Psoas muscle (tissue), 7 donors: ENCODE measurements at regions not wholly inside any gene's neighbourhood (a gene's known extent, or its start where the extent isn't known, plus 50 kb on each side); places are given as distances from the start of the nearest gene placed in this dataset.
"Not testable (repeated sequence)": the region's sequence is repeated elsewhere in the genome, so short reads cannot be mapped to it uniquely, and the experiment has no call there.

Experiments used
- ATAC-seq, 4 donors: fragments of 200-7000 bp; cut with Tn5 transposase; one replicate each; pipeline ENCODE4 v1.9.1; 2020; ENCODE audit warnings: moderate library complexity in 3 of 4, mild to moderate bottlenecking in 2 of 4
- DNase-seq, 2 donors: peaks; one replicate each; pipeline ENCODE4 v3.0.0-alpha.2; 2020
- H3K27ac ChIP-seq: fragments of 200-600 bp; one replicate; pipeline ENCODE4 v1.8.0; 2022
- H3K27me3 ChIP-seq, 3 donors: fragments of 200-600 bp in 1 of 3; one replicate each; pipeline versions ENCODE4 v1.6.1 to v1.8.0; 2013 to 2022; ENCODE audit warnings: low read length in 2 of 3, mild to moderate bottlenecking in 2 of 3, moderate library complexity in 1 of 3; ENCODE audit not compliant: insufficient read depth in 3 of 3
- H3K36me3 ChIP-seq, 2 donors: fragments of 200-600 bp in 1 of 2; one replicate each; pipeline versions ENCODE4 v1.6.1 to v1.8.0; 2013 to 2022; ENCODE audit warnings: low read depth in 1 of 2, mild to moderate bottlenecking in 1 of 2, moderate library complexity in 1 of 2; ENCODE audit not compliant: insufficient read depth in 1 of 2
- H3K4me1 ChIP-seq: fragments of 200-600 bp; one replicate; pipeline ENCODE4 v1.8.0; 2022
- H3K4me3 ChIP-seq: fragments of 200-600 bp; one replicate; pipeline ENCODE4 v1.8.0; 2022; ENCODE audit warnings: mild to moderate bottlenecking
- H3K9me3 ChIP-seq: fragments of 200-600 bp; one replicate; pipeline ENCODE4 v1.8.0; 2022
- CTCF ChIP-seq: fragments of 200-600 bp; IDR thresholded peaks from one replicate; pipeline ENCODE4 v1.8.0; 2022; ENCODE audit warnings: antibody characterized with exemption
- WGBS, 3 donors: extraction: QIAGEN DNeasy Blood & Tissue Kit; methylation state at CpG; one replicate each; pipeline versions ENCODE4 v1.1.6 to v1.1.7; 2013; 5-methylcytosine and 5-hydroxymethylcytosine counted together
- intact Hi-C, 2 donors: fragments of 100-400 bp; cut with DNase I; formaldehyde crosslinking; loops; one replicate each; pipeline versions ENCODE4 v1.11.0 to v1.14.2; 2022
- donor health status: healthy with polysubstance abuse.
- donor health status: DM: no; HTN: no; CAD: no; lungs with moderate emphysema.
- donor health status: Bipolar disorder and iron deficiency.
- donor health status: healthy.
- donor health status: DM: yes; HTN: yes; CAD: no.
- donor health status: DM: no; HTN: no; CAD: no.
- donor health status: DM: yes; HTN: yes; CAD: no.

- H3K4me3 ChIP-seq, H3K9me3 ChIP-seq, ATAC-seq, H3K4me1 ChIP-seq, H3K36me3 ChIP-seq, H3K27ac ChIP-seq, H3K27me3 ChIP-seq, intact Hi-C loops, DNase-seq: not testable (repeated sequence)
- 78 to 86% (median 80%) methylated on average over 9 of the region's 9 CpGs for WGBS, 3 donors
Measured at GRCh38 chr13:109702030-109702597, 84.3 kb downstream of the IRS2 start.

GRCh38 chr13:109700176-109700575 lies 86.2 kb downstream of the IRS2 start:
- no peak overlapping the region for H3K4me3 ChIP-seq
- TF ChIP-seq CTCF, result no peak
- H3K4me1 ChIP-seq, result no peaks in the 10 kb centered on the region
- ATAC-seq (peak in 2 of 4 donors; percentile 37 to 45), DNase-seq (peak; percentile 49 to 78)
- H3K27me3 ChIP-seq, result peaks cover 0 to 11% (median 0%) of the 10 kb centered on the region in 3 donors
- intact Hi-C loops, result no loop called here
- H3K36me3 ChIP-seq, result no peaks in the 10 kb centered on the region
- no peaks in the 10 kb centered on the region for H3K9me3 ChIP-seq
- no peak overlapping the region for H3K27ac ChIP-seq
- WGBS, 3 donors, result 24 to 29% (median 25%) methylated on average over 3 of the region's 3 CpGs

- WGBS, 3 donors, result 75 to 80% (median 77%) methylated on average over 13 of the region's 13 CpGs
- H3K27me3 ChIP-seq, result peaks cover 0 to 11% (median 0%) of the 10 kb centered on the region in 3 donors
- intact Hi-C loops, result no loop called here
- DNase-seq (no peak), ATAC-seq (no peak)
- no peaks in the 10 kb centered on the region for H3K9me3 ChIP-seq
- no peak for TF ChIP-seq CTCF
- no peaks in the 10 kb centered on the region for H3K4me1 ChIP-seq
- H3K36me3 ChIP-seq, result no peaks in the 10 kb centered on the region
- no peak overlapping the region for H3K27ac ChIP-seq
- H3K4me3 ChIP-seq, result no peak overlapping the region
Measured at GRCh38 chr13:109699628-109700071, 86.7 kb downstream of the IRS2 start.

- intact Hi-C loops, result no loop called here
- no peak for ATAC-seq
- no peak overlapping the region for H3K4me3 ChIP-seq
- H3K27ac ChIP-seq, result no peak overlapping the region
- H3K36me3 ChIP-seq, result no peaks in the 10 kb centered on the region
- no peak for DNase-seq
- WGBS, 3 donors, result 84 to 85% (median 85%) methylated on average over 1 of the region's 1 CpG
- no peaks in the 10 kb centered on the region for H3K9me3 ChIP-seq
- no peak for TF ChIP-seq CTCF
- peaks cover 0 to 11% (median 0%) of the 10 kb centered on the region in 3 donors for H3K27me3 ChIP-seq
- no peaks in the 10 kb centered on the region for H3K4me1 ChIP-seq
Measured at GRCh38 chr13:109698779-109699178, 87.6 kb downstream of the IRS2 start.

GRCh38 chr13:109697936-109698335 lies 88.4 kb downstream of the IRS2 start:
- TF ChIP-seq CTCF, result no peak
- no peaks in the 10 kb centered on the region for H3K9me3 ChIP-seq
- intact Hi-C loops, result no loop called here
- 67 to 73% (median 73%) methylated on average over 10 of the region's 10 CpGs for WGBS, 3 donors
- no peak overlapping the region for H3K4me3 ChIP-seq
- no peaks in the 10 kb centered on the region for H3K4me1 ChIP-seq
- DNase-seq (no peak), ATAC-seq (no peak)
- H3K27me3 ChIP-seq, result peaks cover 0 to 11% (median 0%) of the 10 kb centered on the region in 3 donors
- H3K27ac ChIP-seq, result no peak overlapping the region
- H3K36me3 ChIP-seq, result no peaks in the 10 kb centered on the region
